GM12878 (cell line): ENCODE measurements at regions not wholly inside any gene's neighbourhood (a gene's known extent, or its start where the extent isn't known, plus 50 kb on each side); places are given as distances from the start of the nearest gene placed in this dataset.

Source experiments
- ATAC-seq: fragments of 200-7000 bp; cut with Tn5 transposase; 3 replicates; pipeline ENCODE4 v1.9.1; 2020; ENCODE audit warnings: mild to moderate bottlenecking, moderate library complexity
- BruUV-seq: library from RNA; stranded (reverse); fragments of 400-500 nt; replicated peaks from 2 replicates; lab custom pipeline; 2021; lab: Mats Ljungman, UMichigan
- CTCF ChIA-PET: fragments of 300-600 bp; sonication (Branson Sonifier 250); formaldehyde crosslinking; extraction: SDS; loops from one replicate; lab custom pipeline; 2021; ENCODE audit warnings: inconsistent platforms; lab: Yijun Ruan, JAX
- POLR2A ChIA-PET: fragments of 350-600 bp; formaldehyde crosslinking; extraction: SDS; loops from one replicate; lab custom pipeline; 2021; ENCODE audit warnings: inconsistent platforms; lab: Charles Lee
- RAD21 ChIA-PET: fragments of 300-600 bp; sonication (Branson Sonifier 250); formaldehyde crosslinking; loops from one replicate; lab custom pipeline; 2023; ENCODE audit warnings: antibody characterized with exemption; ENCODE audit not compliant: unreplicated experiment; lab: Charles Lee
- SMC1A ChIA-PET: fragments of 300-600 bp; sonication (Branson Sonifier 250); formaldehyde crosslinking; loops from one replicate; lab custom pipeline; 2023; ENCODE audit not compliant: unreplicated experiment, uncharacterized antibody; lab: Charles Lee
- DNase-seq: peaks from one replicate; pipeline ENCODE4 v3.0.0-alpha.2; 2011; ENCODE audit warnings: low read depth, low spot score
- FAIRE-seq: peaks from 3 replicates; lab custom pipeline; 2011; peaks lifted over from hg19 to GRCh38; lab: Jason Lieb, UNC
- H2AFZ ChIP-seq: 2 replicates; pipeline ENCODE4 v1.6.0; 2011; ENCODE audit warnings: low read depth, low read length, control low read depth; ENCODE audit not compliant: control insufficient read depth
- H3K27ac ChIP-seq: 2 replicates; pipeline ENCODE4 v1.5.1; 2011; ENCODE audit warnings: control low read depth; ENCODE audit not compliant: control insufficient read depth, insufficient read depth
- H3K27me3 ChIP-seq, 2 experiments: replicated peaks in 1 of 2; 2 replicates each; pipeline versions ENCODE4 v1.6.0 to v1.6.1; 2011; ENCODE audit warnings: low read length in 1 of 2; ENCODE audit not compliant: control insufficient read depth in 2 of 2, insufficient read depth in 2 of 2
- H3K36me3 ChIP-seq, 2 experiments: 2 replicates each; pipeline ENCODE4 v1.5.1; 2011; ENCODE audit warnings: low read length in 1 of 2; ENCODE audit not compliant: control insufficient read depth in 2 of 2, insufficient read depth in 2 of 2
- H3K4me1 ChIP-seq: 2 replicates; pipeline ENCODE4 v1.6.1; 2011; ENCODE audit warnings: mild to moderate bottlenecking, low read length, moderate library complexity, mixed read lengths; ENCODE audit not compliant: control insufficient read depth, insufficient read depth
- H3K4me2 ChIP-seq: 2 replicates; pipeline ENCODE4 v1.6.0; 2011; ENCODE audit warnings: control low read depth; ENCODE audit not compliant: control insufficient read depth, insufficient read depth
- H3K4me3 ChIP-seq: fragments of 200-600 bp; sonication (generic); 2 replicates; pipeline ENCODE4 v1.5.1; 2016
- H3K79me2 ChIP-seq: 2 replicates; pipeline ENCODE4 v1.6.0; 2011; ENCODE audit warnings: low read length; ENCODE audit not compliant: control insufficient read depth, insufficient read depth
- H3K9ac ChIP-seq: 2 replicates; pipeline ENCODE4 v1.8.0; 2011; ENCODE audit warnings: low read length, control low read depth, mixed read lengths; ENCODE audit not compliant: control insufficient read depth, insufficient read depth
- H3K9me3 ChIP-seq: replicated peaks from 3 replicates; pipeline ENCODE4 v1.5.1; 2011; ENCODE audit warnings: mild to moderate bottlenecking, low read length; ENCODE audit not compliant: control insufficient read depth, insufficient read depth
- H4K20me1 ChIP-seq: 2 replicates; pipeline ENCODE4 v1.6.0; 2011; ENCODE audit not compliant: control insufficient read depth, insufficient read depth
- EP300 ChIP-seq, 2 experiments: fragments of 150-350 bp in 1 of 2; IDR thresholded peaks; 2 replicates each; pipeline ENCODE4 v1.6.1; 2011 to 2012; ENCODE audit warnings: low read depth in 2 of 2, low read length in 2 of 2, borderline replicate concordance in 1 of 2, improper control_type of control experiment in 1 of 2, inconsistent platforms in 1 of 2; ENCODE audit not compliant: control insufficient read depth in 1 of 2
- PML ChIP-seq: IDR thresholded peaks from 2 replicates; pipeline ENCODE4 v1.6.1; 2012; ENCODE audit warnings: low read length, inconsistent platforms
- POU2F2 ChIP-seq: IDR thresholded peaks from 3 replicates; pipeline ENCODE4 v1.6.1; 2011; ENCODE audit warnings: low read depth, mild to moderate bottlenecking, low read length, borderline replicate concordance
- SMC3 ChIP-seq: IDR thresholded peaks from 2 replicates; pipeline ENCODE4 v1.6.1; 2011; ENCODE audit warnings: low read length, improper control_type of control experiment, borderline replicate concordance
- WRNIP1 ChIP-seq: IDR thresholded peaks from 2 replicates; pipeline ENCODE4 v1.6.1; 2011; ENCODE audit warnings: low read depth, low read length, improper control_type of control experiment, borderline replicate concordance
- WGBS: methylation state at CpG from one replicate; pipeline ENCODE4 v1.1.6; 2016; ENCODE audit warnings: low lambda C conversion rate; ENCODE audit not compliant: insufficient replicate concordance, insufficient coverage; ENCODE audit errors: missing lambda C conversion rate; 5-methylcytosine and 5-hydroxymethylcytosine counted together
- in situ Hi-C: fragments of 300-500 bp; cut with MboI; formaldehyde crosslinking; loops from 9 replicates; pipeline ENCODE4 v1.14.3; 2018; ENCODE audit warnings: mixed read lengths
- intact Hi-C: fragments of 100-400 bp; cut with micrococcal nuclease; formaldehyde crosslinking; loops from one replicate; pipeline ENCODE4 v1.14.2; 2022; ENCODE audit not compliant: unreplicated experiment
- TF ChIP-seq, protein P1 (sequence below): IDR thresholded peaks from 2 replicates; pipeline ENCODE4 v1.6.1; 2011; ENCODE audit warnings: low read depth, mild to moderate bottlenecking, low read length, moderate library complexity, borderline replicate concordance; ENCODE audit errors: extremely low read depth

DNA sequence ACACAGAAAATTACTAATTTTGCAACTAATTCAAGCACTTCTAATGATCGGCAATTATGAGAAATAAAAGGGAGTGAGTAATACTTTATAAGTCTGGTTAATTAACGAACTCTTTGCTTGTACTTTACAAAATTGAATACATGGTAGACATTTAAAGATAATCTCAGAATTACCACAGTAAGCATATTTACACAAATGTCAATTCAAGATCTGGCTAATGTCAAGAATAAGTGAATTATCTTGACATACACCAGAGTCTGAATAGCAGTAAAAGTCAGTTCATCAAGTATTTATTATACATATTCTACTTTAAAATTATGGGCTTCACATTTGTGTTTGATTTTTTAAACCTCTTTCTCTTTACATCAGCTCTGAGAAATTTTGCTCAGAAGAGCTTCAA, 643.4 kb downstream of the OLFM4 start:
- Histone ChIP-seq H3K36me3 (no peaks in the 10 kb centered on the region), H3K27me3 (no peaks in the 10 kb centered on the region), H3K4me3 (no peak overlapping the region), H3K79me2 (no peaks in the 10 kb centered on the region), H3K9me3 (no peaks in the 10 kb centered on the region), H3K9ac (no peak overlapping the region), H3K4me2 (no peak overlapping the region), H2AFZ (no peak overlapping the region), H4K20me1 (no peaks in the 10 kb centered on the region), H3K4me1 (no peaks in the 10 kb centered on the region), H3K27ac (no peak overlapping the region)
- 49% methylated on average over 2 of the region's 2 CpGs for WGBS
- TF ChIP-seq, protein P1, sequence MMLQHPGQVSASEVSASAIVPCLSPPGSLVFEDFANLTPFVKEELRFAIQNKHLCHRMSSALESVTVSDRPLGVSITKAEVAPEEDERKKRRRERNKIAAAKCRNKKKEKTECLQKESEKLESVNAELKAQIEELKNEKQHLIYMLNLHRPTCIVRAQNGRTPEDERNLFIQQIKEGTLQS = no peak
- no peak for TF ChIP-seq WRNIP1
- TF ChIP-seq PML = no peak
- no TSS peak for BruUV-seq
- in situ Hi-C loops = no loop called here
- ChIA-PET RAD21 (no interaction called here), CTCF (no interaction called here), POLR2A (no interaction called here), SMC1A (interaction anchor here (0.8 to 1.3 kb wide), 2 partner anchors 13 to 28 kb away, joined by 3 read pairs; no protein-coding TSS in a partner anchor)
- FAIRE-seq = no peak
- intact Hi-C loops = no loop called here
- ATAC-seq = no peak
- DNase-seq = no peak

DNA sequence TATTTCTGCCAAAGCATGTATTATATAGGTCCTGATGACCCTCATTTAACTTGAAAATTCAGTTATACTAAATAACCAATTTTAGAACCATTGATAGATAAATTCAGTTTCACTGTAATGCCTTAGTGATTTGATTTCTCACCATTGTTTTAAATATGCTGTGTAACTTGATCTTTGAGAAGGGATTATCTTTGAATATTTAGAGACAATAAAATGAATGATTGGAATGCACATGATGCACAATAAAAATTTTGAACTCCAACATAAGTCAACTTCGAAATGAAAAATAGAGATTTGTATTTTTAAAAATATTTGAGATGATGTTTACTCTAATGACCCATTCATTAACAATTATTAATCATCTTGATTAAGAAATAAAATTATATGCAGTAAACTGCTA, 654.5 kb downstream of the OLFM4 start:
- H3K4me2 ChIP-seq = no peak overlapping the region
- TF ChIP-seq POU2F2 = no peak
- TF ChIP-seq SMC3 = no peak
- TF ChIP-seq EP300 (IDR thresholded peaks at IDR 0.05; ENCODE audit: borderline replicate concordance in 1 of 2, control insufficient read depth in 1 of 2, low read depth in 2 of 2, low read length in 2 of 2) = no peak
- 5% methylated on average over 1 of the region's 1 CpG for WGBS

More for the DNA sequence above, 654.5 kb downstream of the OLFM4 start:
- RAD21 ChIA-PET = no interaction called here
- no peaks in the 10 kb centered on the region for H3K4me1 ChIP-seq
- H3K36me3 ChIP-seq = no peaks in the 10 kb centered on the region
- no peak for FAIRE-seq
- H3K27me3 ChIP-seq = no peaks in the 10 kb centered on the region
- DNase-seq = no peak
- no TSS peak for BruUV-seq
- no peak overlapping the region for H3K4me3 ChIP-seq
- no peaks in the 10 kb centered on the region for H4K20me1 ChIP-seq
- SMC1A ChIA-PET = interaction anchor here (1.7 kb wide), 1 partner anchor 71 kb away, joined by 6 read pairs; no protein-coding TSS in a partner anchor
- POLR2A ChIA-PET = no interaction called here
- H3K27ac ChIP-seq = no peak overlapping the region
- no peak overlapping the region for H3K9ac ChIP-seq
- intact Hi-C loops (no loop called here), in situ Hi-C loops (no loop called here)
- no peaks in the 10 kb centered on the region for H3K79me2 ChIP-seq
- CTCF ChIA-PET = no interaction called here
- ATAC-seq = no peak
- no peaks in the 10 kb centered on the region for H3K9me3 ChIP-seq
- no peak overlapping the region for H2AFZ ChIP-seq
